Smooth muscle cell (in vitro differentiated cells): ENCODE measurements at regions not wholly inside any gene's neighbourhood (a gene's known extent, or its start where the extent isn't known, plus 50 kb on each side); places are given as distances from the start of the nearest gene placed in this dataset.

ENCODE experiments used
- DNase-seq: peaks from one replicate; lab custom pipeline; 2025; ENCODE audit not compliant: unreplicated experiment; lab: John Stamatoyannopoulos, UW
- H2AFZ ChIP-seq: fragments of 200-600 bp; sonication (generic); 2 replicates; pipeline ENCODE4 v1.6.0; 2016; ENCODE audit warnings: antibody characterized with exemption, low read depth, mild to moderate bottlenecking
- H3F3A ChIP-seq: fragments of 200-600 bp; sonication (generic); 2 replicates; pipeline ENCODE4 v1.6.0; 2017; ENCODE audit warnings: antibody characterized with exemption, low read depth
- H3K27ac ChIP-seq: fragments of 200-600 bp; sonication (generic); 2 replicates; pipeline ENCODE4 v1.5.1; 2016; ENCODE audit warnings: low read depth, mild to moderate bottlenecking
- H3K27me3 ChIP-seq: fragments of 200-600 bp; sonication (generic); 2 replicates; pipeline ENCODE4 v1.6.1; 2016; ENCODE audit warnings: low read depth, mild to moderate bottlenecking
- H3K36me3 ChIP-seq: fragments of 200-600 bp; sonication (generic); 2 replicates; pipeline ENCODE4 v1.5.1; 2016; ENCODE audit warnings: low read depth
- H3K4me1 ChIP-seq: fragments of 200-600 bp; sonication (generic); 2 replicates; pipeline ENCODE4 v1.5.1; 2016; ENCODE audit warnings: low read depth
- H3K4me2 ChIP-seq: fragments of 200-600 bp; sonication (generic); 2 replicates; pipeline ENCODE4 v1.6.0; 2016; ENCODE audit warnings: mild to moderate bottlenecking
- H3K4me3 ChIP-seq: fragments of 200-600 bp; sonication (generic); 2 replicates; pipeline ENCODE4 v1.5.1; 2016; ENCODE audit warnings: mild to moderate bottlenecking
- H3K79me2 ChIP-seq: fragments of 200-600 bp; sonication (generic); 2 replicates; pipeline ENCODE4 v1.6.0; 2016; ENCODE audit warnings: low read depth, mild to moderate bottlenecking
- H3K9ac ChIP-seq: fragments of 200-600 bp; sonication (generic); 2 replicates; pipeline ENCODE4 v1.6.0; 2016; ENCODE audit warnings: low read depth
- H3K9me3 ChIP-seq: fragments of 200-600 bp; sonication (generic); replicated peaks from 2 replicates; pipeline ENCODE4 v1.5.1; 2016; ENCODE audit warnings: low read depth
- H4K20me1 ChIP-seq: fragments of 200-600 bp; sonication (generic); 2 replicates; pipeline ENCODE4 v1.6.0; 2016; ENCODE audit warnings: low read depth
- CTCF ChIP-seq: fragments of 200-600 bp; sonication (generic); IDR thresholded peaks from 2 replicates; pipeline ENCODE4 v1.5.1; 2017; ENCODE audit warnings: borderline replicate concordance, mild to moderate bottlenecking, antibody characterized with exemption; ENCODE audit not compliant: insufficient read depth, poor library complexity, severe bottlenecking
- WGBS: methylation state at CpG from one replicate; pipeline ENCODE4 v1.1.7; 2016; ENCODE audit warnings: low lambda C conversion rate; 5-methylcytosine and 5-hydroxymethylcytosine counted together

- H3K4me3 ChIP-seq: no peak overlapping the region
- H3K9me3 ChIP-seq: no peaks in the 10 kb centered on the region
- H2AFZ ChIP-seq: no peak overlapping the region
- no peaks in the 10 kb centered on the region for H3K36me3 ChIP-seq
- no peaks in the 10 kb centered on the region for H3K79me2 ChIP-seq
- no peak for DNase-seq
- no peaks in the 10 kb centered on the region for H3K27me3 ChIP-seq
- H3K27ac ChIP-seq: peak overlapping the region; percentile 52
- H3F3A ChIP-seq: peaks cover 20% of the 10 kb centered on the region
- H4K20me1 ChIP-seq: no peaks in the 10 kb centered on the region
- peak overlapping the region; percentile 60 for H3K4me2 ChIP-seq
- WGBS: 30% methylated on average over 3 of the region's 3 CpGs
- TF ChIP-seq CTCF: no peak
- peaks cover 7% of the 10 kb centered on the region for H3K4me1 ChIP-seq
- no peak overlapping the region for H3K9ac ChIP-seq
Measured at GRCh38 chr12:115336506-115336905, 652.5 kb upstream of the TBX3 start.

DNA sequence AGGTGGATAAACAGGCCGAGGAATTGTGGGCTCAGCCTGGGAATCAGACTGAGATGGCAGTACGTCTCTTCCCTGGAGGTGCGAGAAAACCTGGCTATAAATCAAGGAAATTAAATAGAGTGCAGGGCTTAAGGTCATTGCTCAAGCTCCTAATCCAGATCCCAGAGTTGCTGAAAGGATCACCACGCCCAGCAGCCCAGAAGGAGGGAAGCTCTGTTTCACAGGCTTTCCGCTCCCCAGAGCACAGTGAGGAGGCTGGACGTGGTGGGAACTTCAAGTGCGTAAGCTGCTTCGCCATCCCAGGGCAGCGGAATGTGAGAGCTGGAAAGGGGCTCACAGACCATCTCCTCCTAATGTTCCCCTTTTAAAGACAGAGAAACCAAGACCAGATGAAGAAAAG, 651.6 kb upstream of the TBX3 start:
- no peaks in the 10 kb centered on the region for H3K27me3 ChIP-seq
- DNase-seq: no peak
- no peaks in the 10 kb centered on the region for H3K9me3 ChIP-seq
- H3K4me3 ChIP-seq: no peak overlapping the region
- no peaks in the 10 kb centered on the region for H3K36me3 ChIP-seq
- no peak overlapping the region for H2AFZ ChIP-seq
- H3K79me2 ChIP-seq: no peaks in the 10 kb centered on the region
- 71% methylated on average over 9 of the region's 9 CpGs for WGBS
- no peaks in the 10 kb centered on the region for H4K20me1 ChIP-seq
- H3K9ac ChIP-seq: no peak overlapping the region
- peaks cover 15% of the 10 kb centered on the region for H3F3A ChIP-seq
- H3K4me1 ChIP-seq: peaks cover 7% of the 10 kb centered on the region
- TF ChIP-seq CTCF: no peak
- H3K4me2 ChIP-seq: no peak overlapping the region
- no peak overlapping the region for H3K27ac ChIP-seq

GRCh38 chr12:115335048-115335447, 651.1 kb upstream of the TBX3 start:
- no peaks in the 10 kb centered on the region for H4K20me1 ChIP-seq
- no peak overlapping the region for H3K27ac ChIP-seq
- no peaks in the 10 kb centered on the region for H3K36me3 ChIP-seq
- no peaks in the 10 kb centered on the region for H3K79me2 ChIP-seq
- no peak overlapping the region for H3K4me3 ChIP-seq
- no peaks in the 10 kb centered on the region for H3K9me3 ChIP-seq
- peaks cover 7% of the 10 kb centered on the region for H3K4me1 ChIP-seq
- H2AFZ ChIP-seq: no peak overlapping the region
- TF ChIP-seq CTCF: no peak
- no peak overlapping the region for H3K4me2 ChIP-seq
- peaks cover 15% of the 10 kb centered on the region for H3F3A ChIP-seq
- DNase-seq: no peak
- 90% methylated on average over 2 of the region's 2 CpGs for WGBS
- no peaks in the 10 kb centered on the region for H3K27me3 ChIP-seq
- H3K9ac ChIP-seq: no peak overlapping the region

GRCh38 chr12:115332945-115333344, 649.0 kb upstream of the TBX3 start:
- DNase-seq: no peak
- H2AFZ ChIP-seq: no peak overlapping the region
- H3K4me2 ChIP-seq: no peak overlapping the region

More at GRCh38 chr12:115332945-115333344, 649.0 kb upstream of the TBX3 start:
- Histone ChIP-seq H3K27ac (no peak overlapping the region), H3K4me3 (no peak overlapping the region), H4K20me1 (no peaks in the 10 kb centered on the region), H3F3A (peaks cover 7% of the 10 kb centered on the region), H3K79me2 (no peaks in the 10 kb centered on the region), H3K9me3 (no peaks in the 10 kb centered on the region), H3K4me1 (peaks cover 7% of the 10 kb centered on the region), H3K9ac (no peak overlapping the region), H3K36me3 (no peaks in the 10 kb centered on the region), H3K27me3 (no peaks in the 10 kb centered on the region)
- TF ChIP-seq CTCF: no peak
